GDM1 (cell line): ENCODE measurements at regions not wholly inside any gene's neighbourhood (a gene's known extent, or its start where the extent isn't known, plus 50 kb on each side); places are given as distances from the start of the nearest gene placed in this dataset.

Experiments
- DNase-seq: peaks from one replicate; lab custom pipeline; 2025; lab: John Stamatoyannopoulos, UW

DNA sequence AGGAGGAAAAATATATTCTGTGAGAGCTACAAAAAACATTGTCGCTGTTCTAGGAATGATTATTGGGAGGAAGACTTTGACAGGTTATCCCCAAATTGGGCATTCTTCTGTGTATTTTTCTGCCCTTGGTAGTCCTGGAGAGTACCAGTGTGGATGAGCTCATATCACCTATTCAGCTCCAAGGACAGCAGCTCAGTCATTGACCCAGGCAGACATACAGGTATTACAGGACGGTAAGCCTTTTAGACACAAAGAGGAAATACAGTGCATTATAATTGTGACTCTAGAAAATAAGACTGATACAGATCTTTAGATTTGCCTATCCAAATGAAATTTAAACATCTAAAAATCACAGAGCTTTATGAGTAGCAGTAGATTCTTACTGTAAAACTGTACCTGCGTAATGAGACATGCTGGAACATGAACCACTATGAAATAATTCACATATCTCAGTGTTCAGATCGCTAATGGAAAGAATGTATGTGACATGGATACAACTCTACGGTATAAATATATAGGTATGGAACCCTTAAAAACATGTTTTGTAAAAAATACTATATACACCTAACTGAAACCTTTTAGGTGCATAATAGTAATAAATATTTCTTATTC, 56.0 kb downstream of the PLK2 start:
- no peak for DNase-seq

DNA sequence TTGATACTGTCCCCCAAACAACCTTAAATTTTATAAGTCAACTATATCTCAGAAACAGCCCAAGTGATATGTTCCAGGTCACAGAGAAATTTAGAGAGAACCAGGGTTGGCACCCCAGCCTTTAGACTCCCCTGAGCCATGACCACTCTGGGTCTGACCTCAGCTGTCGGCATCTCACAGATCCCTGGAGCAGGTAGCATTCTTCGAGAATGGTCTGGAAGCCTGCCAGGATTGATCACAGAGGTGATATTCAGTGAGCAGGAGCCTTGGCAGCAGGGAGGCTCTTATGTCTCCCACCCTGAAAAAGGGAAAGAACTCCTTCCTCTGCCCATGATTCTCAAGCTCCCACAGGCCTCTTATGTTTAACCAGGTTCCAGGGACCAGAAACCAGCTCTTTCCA, 58.2 kb downstream of the PLK2 start:
- DNase-seq: no peak

DNA sequence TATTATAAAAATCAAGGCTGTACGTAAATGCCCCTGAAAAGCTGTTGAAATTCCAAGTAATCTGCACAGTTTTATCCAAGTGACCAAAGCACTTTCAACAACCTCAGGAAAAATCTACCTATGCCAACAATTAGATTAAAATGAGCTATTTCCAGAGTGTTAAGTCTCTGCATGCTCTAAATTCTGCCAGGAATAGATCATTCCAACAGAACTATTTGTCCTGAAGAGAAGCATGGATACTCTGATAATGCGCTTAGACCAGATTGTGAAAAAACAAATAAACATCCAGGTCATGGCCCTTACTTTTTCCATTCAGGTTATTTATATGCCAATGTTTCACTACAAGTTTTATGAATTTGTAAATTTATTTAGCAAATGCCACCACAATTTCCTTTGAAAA, 59.1 kb downstream of the PLK2 start:
- no peak for DNase-seq

- DNase-seq: no peak
Measured at GRCh38 chr5:58399951-58400350, 59.9 kb downstream of the PLK2 start.

DNA sequence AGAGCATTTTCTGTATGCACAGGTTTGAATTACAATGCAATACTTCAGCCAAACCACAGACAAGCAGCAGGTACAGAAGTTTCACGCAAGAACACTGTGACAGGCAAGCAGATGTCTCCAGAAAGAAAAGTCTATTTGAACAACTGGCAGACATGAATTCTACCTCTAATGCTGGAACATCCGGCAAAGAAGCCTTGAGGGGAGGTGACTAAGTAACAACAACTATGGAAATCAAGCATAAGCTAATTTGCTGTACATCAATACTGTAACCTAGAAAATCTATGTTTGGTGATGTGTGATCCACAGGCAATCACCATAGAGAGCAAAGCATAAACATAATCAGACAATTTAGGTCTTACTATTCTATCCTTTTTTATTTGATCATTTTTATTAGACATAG, 65.5 kb downstream of the PLK2 start:
- no peak for DNase-seq

DNA sequence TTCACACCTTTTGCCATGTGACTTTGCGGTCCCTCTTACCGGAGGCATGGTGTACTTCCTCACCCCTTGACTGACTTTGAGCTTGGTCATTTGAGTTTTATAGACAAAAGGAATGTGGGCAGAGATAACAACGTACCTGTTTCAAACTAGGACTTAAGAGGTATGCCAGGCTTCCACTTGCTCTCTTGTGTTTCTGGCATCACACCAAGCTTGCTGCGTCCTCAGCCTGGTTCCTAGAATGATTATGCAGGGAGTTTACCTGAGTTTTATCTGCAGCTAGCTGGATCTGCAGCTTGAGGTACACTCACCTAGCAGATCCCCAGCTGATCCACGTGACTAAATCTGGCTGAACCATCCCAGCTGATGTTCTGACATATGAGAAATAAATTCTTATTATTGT, 66.2 kb downstream of the PLK2 start:
- no peak for DNase-seq

DNA sequence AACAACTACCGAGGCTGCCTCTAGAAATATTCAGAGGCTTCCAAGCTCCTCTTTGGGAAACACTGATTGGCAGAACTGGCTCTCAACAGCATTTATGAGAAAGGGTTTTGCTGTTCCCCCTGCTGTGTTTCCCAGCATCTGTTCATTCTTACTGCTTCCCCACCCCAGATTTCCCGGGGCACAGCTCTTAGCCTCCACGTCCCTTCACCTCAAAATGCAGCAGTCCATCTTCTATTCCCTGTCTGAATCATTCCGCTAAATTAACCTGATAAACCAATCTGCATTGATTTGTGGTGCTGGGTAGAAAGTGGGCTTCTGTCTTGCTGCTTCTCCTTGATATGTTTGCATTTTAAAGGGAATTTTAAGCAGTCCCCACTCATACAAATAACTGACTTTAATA, 67.4 kb downstream of the PLK2 start:
- DNase-seq: no peak

GRCh38 chr5:58383448-58383847, 76.4 kb downstream of the PLK2 start:
- no peak for DNase-seq

DNA sequence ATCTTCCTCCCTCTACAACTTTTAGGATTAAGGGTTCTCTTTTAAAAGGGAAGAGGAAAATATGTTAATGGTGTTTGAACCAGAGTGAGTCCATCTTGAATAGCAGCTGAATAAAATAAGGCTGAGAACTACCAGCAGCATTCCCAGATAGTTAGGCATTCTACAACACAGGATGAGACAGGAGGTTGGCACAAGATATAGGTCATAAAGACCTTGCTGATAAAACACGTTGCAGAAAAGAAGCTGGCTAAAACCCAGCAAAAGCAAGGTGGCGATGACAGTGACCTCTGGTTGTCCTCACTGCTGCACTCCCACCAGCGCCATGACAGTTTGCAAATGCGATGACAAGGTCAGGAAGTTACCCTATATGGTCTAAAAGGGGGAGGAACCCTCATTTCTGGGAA, 77.8 kb downstream of the PLK2 start:
- no peak for DNase-seq

- no peak for DNase-seq
Measured at GRCh38 chr5:58381566-58381965, 78.3 kb downstream of the PLK2 start.

DNA sequence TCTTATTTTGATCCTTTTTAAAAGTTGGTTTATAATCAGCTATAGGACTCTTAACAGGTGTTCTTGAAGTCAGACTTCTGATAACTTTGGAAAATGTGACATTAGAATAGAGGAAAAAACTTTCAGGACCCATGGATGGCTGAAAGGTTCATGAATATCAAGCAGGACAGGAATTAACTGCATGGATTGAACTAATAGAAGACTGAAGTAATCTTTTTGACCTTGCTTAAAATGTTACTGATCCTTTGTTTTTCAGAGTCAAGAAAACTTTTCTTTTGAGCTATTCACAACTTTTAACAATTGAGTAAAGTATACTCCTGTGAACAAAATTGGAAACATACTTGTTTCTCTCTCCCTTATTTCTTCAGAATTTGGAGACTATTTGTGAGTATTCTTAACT, 79.2 kb downstream of the PLK2 start:
- no peak for DNase-seq

DNA sequence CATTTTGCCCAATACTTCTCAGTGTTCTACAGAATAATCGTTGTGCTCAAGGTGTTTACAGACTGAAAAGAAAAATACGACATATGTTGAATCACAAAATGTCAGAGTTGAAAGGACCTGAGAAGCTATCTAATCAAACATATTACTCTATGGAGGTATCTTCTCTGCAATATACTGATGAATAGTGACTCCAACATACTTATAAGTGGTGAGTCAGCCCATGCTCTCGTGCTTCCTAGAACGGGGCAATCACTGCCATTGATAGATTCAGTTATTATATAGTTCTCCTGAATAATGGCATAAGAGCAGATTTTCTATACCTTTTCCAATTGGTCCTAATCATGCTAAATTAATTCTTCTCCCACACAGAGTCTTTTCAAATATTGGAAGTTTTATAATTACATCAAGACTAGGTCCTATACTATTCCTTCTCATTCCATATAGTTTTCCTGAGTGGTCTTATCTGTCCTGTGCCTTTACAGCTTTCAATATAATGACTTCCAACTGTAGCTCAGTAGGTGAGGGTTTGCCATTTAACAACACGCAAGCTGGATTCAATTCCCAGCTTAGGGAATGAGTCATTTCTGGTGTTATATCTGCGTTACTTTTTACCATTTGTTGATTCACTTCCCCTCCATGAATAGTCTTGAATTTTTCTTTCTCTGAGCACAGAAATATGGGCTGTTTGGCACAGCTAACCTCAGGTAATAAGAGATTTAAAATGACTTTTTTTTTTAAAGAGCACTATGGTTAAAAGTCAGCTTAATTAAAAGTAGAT, 81.1 kb downstream of the PLK2 start:
- DNase-seq: no peak

- no peak for DNase-seq
Measured at GRCh38 chr5:58370606-58371005, 89.3 kb downstream of the PLK2 start.

- no peak for DNase-seq
Measured at GRCh38 chr5:58369513-58370190, 90.2 kb downstream of the PLK2 start.

DNA sequence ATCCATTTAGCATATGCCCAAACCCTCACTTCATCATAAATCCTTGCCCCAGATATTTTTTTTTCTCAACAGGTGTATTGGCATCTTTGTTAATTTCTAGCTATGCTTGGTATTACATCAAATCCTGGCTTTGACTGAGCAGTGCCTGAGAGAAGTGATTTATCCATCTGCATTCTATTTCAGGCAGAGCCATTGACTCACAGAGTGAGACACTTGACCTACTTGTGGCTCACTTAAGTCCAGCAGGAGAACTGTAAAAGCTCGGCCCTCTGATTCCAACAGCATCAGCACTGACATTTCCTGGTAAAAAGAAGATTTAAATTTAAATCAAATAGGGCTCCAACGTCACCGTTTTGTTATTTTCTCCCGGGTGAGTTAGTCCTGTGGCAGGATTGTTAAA, 93.4 kb downstream of the PLK2 start:
- no peak for DNase-seq

GRCh38 chr5:58365791-58366190, 94.1 kb downstream of the PLK2 start:
- no peak for DNase-seq

GRCh38 chr5:58363461-58364249, 96.2 kb downstream of the PLK2 start:
- DNase-seq: no peak

DNA sequence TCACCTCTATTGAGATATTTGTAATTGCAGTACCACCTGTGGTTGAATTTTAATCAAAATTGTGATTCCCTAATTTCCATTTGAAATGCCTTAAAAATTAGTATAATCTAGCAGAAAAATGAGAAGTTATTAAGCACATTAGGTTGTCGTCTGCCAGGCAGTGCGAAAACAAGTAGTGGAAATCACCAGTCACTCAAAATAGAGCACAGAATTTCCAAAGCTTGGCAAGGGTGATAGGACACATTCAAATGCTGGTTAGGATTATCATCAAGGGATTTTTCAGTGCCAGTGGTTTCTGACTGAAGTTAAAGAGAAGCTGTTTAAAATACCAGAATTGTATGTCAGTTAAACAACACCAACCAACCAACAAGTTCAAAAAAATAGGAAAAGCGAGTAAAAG, 97.8 kb downstream of the PLK2 start:
- DNase-seq: no peak

DNA sequence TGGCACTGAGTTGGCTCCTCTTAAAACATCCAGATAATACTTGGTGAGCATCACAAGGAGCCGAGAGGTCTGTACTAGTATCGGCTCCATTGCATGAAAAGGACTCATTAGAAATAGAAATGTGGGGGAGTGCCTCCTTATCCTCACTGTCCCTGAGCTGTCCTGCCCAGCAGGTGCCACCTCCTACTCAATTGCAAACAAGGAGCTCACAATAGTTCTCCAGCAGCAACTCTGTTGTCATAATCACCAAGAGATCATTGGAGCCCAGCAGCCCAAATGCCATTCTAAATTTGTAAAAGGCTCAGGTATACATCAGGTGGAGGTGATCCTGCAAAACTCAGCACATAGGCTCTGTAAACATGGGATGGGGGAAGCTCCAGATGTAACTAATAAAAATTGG, 99.1 kb downstream of the PLK2 start:
- DNase-seq: no peak

GRCh38 chr5:58359981-58360380, 99.9 kb downstream of the PLK2 start:
- DNase-seq: no peak

GRCh38 chr5:58358501-58359178, 101.2 kb downstream of the PLK2 start:
- no peak for DNase-seq
